Hepatocyte (in vitro differentiated cells): ENCODE measurements at regions not wholly inside any gene's neighbourhood (a gene's known extent, or its start where the extent isn't known, plus 50 kb on each side); places are given as distances from the start of the nearest gene placed in this dataset.

Source experiments
- DNase-seq: peaks from one replicate; pipeline ENCODE4 v3.0.0-alpha.2; 2016; ENCODE audit warnings: low spot score
- H2AFZ ChIP-seq: fragments of 200-600 bp; sonication (generic); 2 replicates; pipeline ENCODE4 v1.6.0; 2016; ENCODE audit warnings: antibody characterized with exemption, mild to moderate bottlenecking
- H3K27ac ChIP-seq: fragments of 200-600 bp; sonication (generic); 2 replicates; pipeline ENCODE4 v1.5.1; 2016; ENCODE audit warnings: mild to moderate bottlenecking
- H3K27me3 ChIP-seq: fragments of 200-600 bp; sonication (generic); 2 replicates; pipeline ENCODE4 v1.6.1; 2016
- H3K36me3 ChIP-seq: fragments of 200-600 bp; sonication (generic); replicated peaks from 2 replicates; pipeline ENCODE4 v1.5.1; 2016; ENCODE audit warnings: low read depth; ENCODE audit not compliant: insufficient read depth
- H3K4me1 ChIP-seq: fragments of 200-600 bp; sonication (generic); 2 replicates; pipeline ENCODE4 v1.5.1; 2016; ENCODE audit warnings: mild to moderate bottlenecking, moderate library complexity; ENCODE audit not compliant: insufficient read depth
- H3K4me2 ChIP-seq: fragments of 200-600 bp; sonication (generic); 2 replicates; pipeline ENCODE4 v1.6.0; 2016
- H3K4me3 ChIP-seq: fragments of 200-600 bp; sonication (generic); 2 replicates; pipeline ENCODE4 v1.5.1; 2016; ENCODE audit warnings: mild to moderate bottlenecking
- H3K79me2 ChIP-seq: fragments of 200-600 bp; sonication (generic); 2 replicates; pipeline ENCODE4 v1.6.0; 2017; ENCODE audit warnings: mild to moderate bottlenecking
- H3K9me2 ChIP-seq: fragments of 200-600 bp; sonication (generic); replicated peaks from 2 replicates; pipeline ENCODE4 v1.6.0; 2017; ENCODE audit warnings: mild to moderate bottlenecking; ENCODE audit not compliant: insufficient read depth
- H3K9me3 ChIP-seq: fragments of 200-600 bp; sonication (generic); 2 replicates; pipeline ENCODE4 v1.5.1; 2016; ENCODE audit warnings: low read depth, mild to moderate bottlenecking
- H4K20me1 ChIP-seq: fragments of 200-600 bp; sonication (generic); 2 replicates; pipeline ENCODE4 v1.6.0; 2016; ENCODE audit warnings: mild to moderate bottlenecking; ENCODE audit not compliant: insufficient read depth, poor library complexity, severe bottlenecking
- EZH2 ChIP-seq: fragments of 200-600 bp; sonication (generic); IDR thresholded peaks from 2 replicates; pipeline ENCODE4 v1.6.1; 2016; ENCODE audit warnings: antibody characterized with exemption, mild to moderate bottlenecking, borderline replicate concordance
- EZH2phosphoT487 ChIP-seq: fragments of 200-600 bp; sonication (generic); IDR thresholded peaks from one replicate; pipeline ENCODE4 v1.6.1; 2018; ENCODE audit warnings: antibody characterized with exemption, mild to moderate bottlenecking, low read depth, moderate library complexity; ENCODE audit not compliant: unreplicated experiment, severe bottlenecking
- WGBS: methylation state at CpG from one replicate; pipeline ENCODE4 v1.1.6; 2016; ENCODE audit warnings: low lambda C conversion rate; ENCODE audit errors: missing lambda C conversion rate; 5-methylcytosine and 5-hydroxymethylcytosine counted together
- TF ChIP-seq, protein P1 (sequence below): fragments of 200-600 bp; sonication (generic); IDR thresholded peaks from 2 replicates; pipeline ENCODE4 v1.5.1; 2016; ENCODE audit warnings: antibody characterized with exemption, mild to moderate bottlenecking; ENCODE audit not compliant: poor library complexity

DNA sequence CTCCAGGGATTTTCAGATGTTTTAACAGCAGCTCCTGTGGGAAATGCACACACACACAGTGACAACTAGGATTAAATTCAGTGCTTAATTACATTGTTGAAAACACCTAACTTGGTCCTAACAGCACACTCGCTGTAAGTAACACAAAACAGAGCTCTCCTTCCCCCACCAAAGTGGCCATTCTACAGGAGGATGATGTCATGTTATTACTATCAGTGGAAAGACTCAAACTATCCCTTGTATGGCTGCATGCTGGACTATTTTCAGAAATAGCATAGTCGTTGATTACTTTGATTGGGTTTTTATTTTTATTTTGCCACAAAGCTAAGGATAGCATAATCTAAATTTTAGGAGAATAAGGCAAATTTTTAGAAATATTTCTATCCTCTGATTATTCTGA, 406.3 kb downstream of the SPRY1 start:
- Histone ChIP-seq H3K9me3 (no peaks in the 10 kb centered on the region), H3K9me2 (no peaks in the 10 kb centered on the region), H2AFZ (no peak overlapping the region), H4K20me1 (no peaks in the 10 kb centered on the region), H3K79me2 (no peaks in the 10 kb centered on the region), H3K36me3 (no peaks in the 10 kb centered on the region), H3K4me1 (no peaks in the 10 kb centered on the region), H3K4me3 (no peak overlapping the region), H3K4me2 (no peak overlapping the region), H3K27me3 (no peaks in the 10 kb centered on the region), H3K27ac (no peak overlapping the region)
- no peak for DNase-seq
- TF ChIP-seq EZH2 (no peak), EZH2phosphoT487 (no peak)
- TF ChIP-seq, protein P1, sequence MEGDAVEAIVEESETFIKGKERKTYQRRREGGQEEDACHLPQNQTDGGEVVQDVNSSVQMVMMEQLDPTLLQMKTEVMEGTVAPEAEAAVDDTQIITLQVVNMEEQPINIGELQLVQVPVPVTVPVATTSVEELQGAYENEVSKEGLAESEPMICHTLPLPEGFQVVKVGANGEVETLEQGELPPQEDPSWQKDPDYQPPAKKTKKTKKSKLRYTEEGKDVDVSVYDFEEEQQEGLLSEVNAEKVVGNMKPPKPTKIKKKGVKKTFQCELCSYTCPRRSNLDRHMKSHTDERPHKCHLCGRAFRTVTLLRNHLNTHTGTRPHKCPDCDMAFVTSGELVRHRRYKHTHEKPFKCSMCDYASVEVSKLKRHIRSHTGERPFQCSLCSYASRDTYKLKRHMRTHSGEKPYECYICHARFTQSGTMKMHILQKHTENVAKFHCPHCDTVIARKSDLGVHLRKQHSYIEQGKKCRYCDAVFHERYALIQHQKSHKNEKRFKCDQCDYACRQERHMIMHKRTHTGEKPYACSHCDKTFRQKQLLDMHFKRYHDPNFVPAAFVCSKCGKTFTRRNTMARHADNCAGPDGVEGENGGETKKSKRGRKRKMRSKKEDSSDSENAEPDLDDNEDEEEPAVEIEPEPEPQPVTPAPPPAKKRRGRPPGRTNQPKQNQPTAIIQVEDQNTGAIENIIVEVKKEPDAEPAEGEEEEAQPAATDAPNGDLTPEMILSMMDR: no peak
- WGBS: 71% methylated on average over 2 of the region's 2 CpGs

DNA sequence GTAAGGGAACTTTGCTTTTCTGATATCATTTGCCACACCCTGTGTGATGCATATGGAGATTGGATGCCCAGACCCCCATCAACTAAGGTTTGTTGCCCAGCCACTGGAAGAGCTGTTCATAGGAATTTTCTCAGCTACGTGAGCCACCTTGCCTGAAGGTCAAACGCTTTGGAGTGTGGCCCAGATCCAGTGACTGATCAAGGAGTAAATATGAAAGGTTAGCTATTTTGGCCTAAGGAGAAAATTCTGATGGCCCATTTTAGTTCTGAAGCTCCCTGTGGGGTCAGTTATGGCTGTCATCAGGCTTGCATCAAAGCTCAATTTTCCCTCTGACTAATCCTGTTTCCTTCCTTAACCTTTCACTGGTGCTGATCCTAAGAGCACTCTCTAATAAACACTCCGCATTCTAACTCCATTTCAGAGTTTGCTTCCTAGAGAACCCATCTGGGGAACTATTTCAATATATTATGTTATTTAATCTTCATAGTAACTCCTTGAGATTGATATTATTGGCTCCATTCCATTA, 407.7 kb downstream of the SPRY1 start:
- Histone ChIP-seq H3K4me2 (no peak overlapping the region), H3K27ac (no peak overlapping the region), H3K4me3 (no peak overlapping the region), H3K9me2 (no peaks in the 10 kb centered on the region), H3K36me3 (no peaks in the 10 kb centered on the region), H4K20me1 (no peaks in the 10 kb centered on the region), H3K79me2 (no peaks in the 10 kb centered on the region), H3K4me1 (no peaks in the 10 kb centered on the region), H3K27me3 (no peaks in the 10 kb centered on the region), H2AFZ (no peak overlapping the region), H3K9me3 (no peaks in the 10 kb centered on the region)
- 89% methylated on average over 3 of the region's 3 CpGs for WGBS
- no peak for TF ChIP-seq EZH2phosphoT487
- TF ChIP-seq EZH2: no peak
- TF ChIP-seq, protein P1: no peak
- DNase-seq: no peak

DNA sequence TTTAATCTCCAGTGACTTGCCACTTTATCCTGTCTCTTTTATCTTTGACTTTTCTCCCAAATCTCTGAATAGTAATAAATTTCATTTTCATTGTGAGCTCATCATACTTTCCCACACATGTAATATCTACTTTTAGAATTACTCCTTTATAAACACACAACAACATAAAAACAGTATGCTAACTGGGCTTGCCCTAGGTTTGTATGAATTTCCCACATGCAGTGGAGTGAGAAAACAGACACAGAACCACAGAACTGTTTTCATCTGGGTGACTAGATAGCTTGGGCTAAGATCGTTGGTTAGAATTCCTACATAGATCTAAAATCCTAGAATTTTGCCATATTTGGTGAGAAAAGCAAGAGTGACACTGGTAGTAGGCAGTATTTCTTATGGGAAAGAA, 409.5 kb downstream of the SPRY1 start:
- TF ChIP-seq, protein P1: no peak
- TF ChIP-seq EZH2phosphoT487: no peak
- no peak for TF ChIP-seq EZH2
- Histone ChIP-seq H3K4me2 (no peak overlapping the region), H4K20me1 (no peaks in the 10 kb centered on the region), H3K4me3 (no peak overlapping the region), H3K9me3 (no peaks in the 10 kb centered on the region), H3K36me3 (no peaks in the 10 kb centered on the region), H2AFZ (no peak overlapping the region), H3K79me2 (no peaks in the 10 kb centered on the region), H3K9me2 (no peaks in the 10 kb centered on the region), H3K27ac (no peak overlapping the region), H3K4me1 (no peaks in the 10 kb centered on the region), H3K27me3 (no peaks in the 10 kb centered on the region)
- WGBS: 69% methylated on average over 1 of the region's 1 CpG
- no peak for DNase-seq

DNA sequence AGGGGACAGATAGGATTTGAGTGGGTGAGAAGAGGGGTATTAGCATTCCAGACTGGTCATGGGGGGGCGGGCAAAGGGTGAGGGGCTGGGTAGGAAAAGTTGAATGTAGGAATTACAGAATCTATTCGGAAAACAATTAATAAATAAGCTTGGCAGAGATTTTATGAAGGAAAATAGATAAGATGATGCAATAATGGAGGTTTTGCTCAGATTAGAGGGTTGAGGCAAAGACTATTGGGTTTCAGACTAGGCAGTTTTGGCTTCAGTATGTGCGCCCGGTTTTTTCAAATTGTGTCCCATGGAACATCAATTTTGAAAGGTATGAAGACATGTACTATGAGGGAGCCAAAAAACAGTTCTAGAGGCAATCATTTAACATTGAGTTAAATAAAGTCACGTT, 410.6 kb downstream of the SPRY1 start:
- no peak overlapping the region for H3K27ac ChIP-seq

More for the DNA sequence above, 410.6 kb downstream of the SPRY1 start:
- WGBS: 92% methylated on average over 5 of the region's 5 CpGs
- H3K27me3 ChIP-seq: no peaks in the 10 kb centered on the region
- H3K4me1 ChIP-seq: no peaks in the 10 kb centered on the region
- H2AFZ ChIP-seq: no peak overlapping the region
- no peaks in the 10 kb centered on the region for H3K79me2 ChIP-seq
- DNase-seq: no peak
- H4K20me1 ChIP-seq: no peaks in the 10 kb centered on the region
- H3K4me2 ChIP-seq: no peak overlapping the region
- TF ChIP-seq, protein P1: no peak
- no peak for TF ChIP-seq EZH2
- H3K9me3 ChIP-seq: no peaks in the 10 kb centered on the region
- no peaks in the 10 kb centered on the region for H3K9me2 ChIP-seq
- no peak overlapping the region for H3K4me3 ChIP-seq
- no peaks in the 10 kb centered on the region for H3K36me3 ChIP-seq
